A549 (cell line): ENCODE measurements at regions not wholly inside any gene's neighbourhood (a gene's known extent, or its start where the extent isn't known, plus 50 kb on each side); places are given as distances from the start of the nearest gene placed in this dataset.

Experiments
- ATAC-seq, 2 experiments: fragments of 200-7000 bp in 1 of 2; fragments of >200 bp in 1 of 2; cut with Nextera tagmentation in 1 of 2; cut with Tn5 transposase in 1 of 2; 3 replicates each; pipeline versions ENCODE4 v1.8.0 to v1.9.1; 2018 to 2020; ENCODE audit warnings: mild to moderate bottlenecking in 1 of 2, moderate library complexity in 1 of 2
- CTCF ChIA-PET: fragments of 300-600 bp; sonication (Branson Sonifier 250); formaldehyde crosslinking; extraction: SDS; loops from one replicate; lab custom pipeline; 2021; ENCODE audit warnings: antibody characterized with exemption, inconsistent platforms; lab: Yijun Ruan, JAX
- POLR2A ChIA-PET: fragments of 350-600 bp; formaldehyde crosslinking; extraction: SDS; loops from one replicate; lab custom pipeline; 2021; ENCODE audit warnings: antibody characterized with exemption, inconsistent platforms; lab: Yijun Ruan, JAX
- DNase-seq, 2 experiments: peaks; one replicate each; pipeline versions ENCODE4 v3.0.0 to v3.0.0-alpha.2; 2011 to 2016; ENCODE audit warnings: low read depth in 1 of 2, low spot score in 1 of 2
- FAIRE-seq: peaks from 2 replicates; lab custom pipeline; 2011; peaks lifted over from hg19 to GRCh38; lab: Jason Lieb, UNC
- H3K27ac ChIP-seq, 2 experiments: fragments of >200 bp; sonication (Bioruptor Twin); formaldehyde crosslinking; 3 replicates each; pipeline ENCODE4 v1.5.1; 2016 to 2017
- H3K4me1 ChIP-seq: fragments of >200 bp; sonication (Bioruptor Twin); formaldehyde crosslinking; 3 replicates; pipeline ENCODE4 v1.6.1; 2016
- H3K4me2 ChIP-seq: fragments of >200 bp; sonication (Bioruptor Twin); formaldehyde crosslinking; 3 replicates; pipeline ENCODE4 v1.6.1; 2016
- H3K4me3 ChIP-seq: fragments of >200 bp; sonication (Bioruptor Twin); formaldehyde crosslinking; 3 replicates; pipeline ENCODE4 v1.5.1; 2016
- H3K9me3 ChIP-seq: fragments of >200 bp; sonication (Bioruptor Twin); formaldehyde crosslinking; 3 replicates; pipeline ENCODE4 v1.6.1; 2016
- BCL3 ChIP-seq: fragments of >200 bp; sonication (Bioruptor Twin); formaldehyde crosslinking; IDR thresholded peaks from 3 replicates; pipeline ENCODE4 v1.6.1; 2016
- CBX2 ChIP-seq: fragments of 200-600 bp; sonication (generic); IDR thresholded peaks from 2 replicates; pipeline ENCODE4 v1.6.1; 2016; ENCODE audit warnings: low read depth, mild to moderate bottlenecking, borderline replicate concordance
- CBX8 ChIP-seq: fragments of 200-600 bp; sonication (generic); IDR thresholded peaks from 2 replicates; pipeline ENCODE4 v1.6.1; 2016
- CEBPB ChIP-seq, 2 experiments: fragments of >200 bp in 1 of 2; sonication (Bioruptor Twin) in 1 of 2; formaldehyde crosslinking in 1 of 2; IDR thresholded peaks; 2 replicates each; pipeline ENCODE4 v1.6.1; 2012 to 2016
- CHD4 ChIP-seq: fragments of 200-600 bp; sonication (generic); IDR thresholded peaks from 2 replicates; pipeline ENCODE4 v1.6.1; 2016; ENCODE audit warnings: antibody characterized with exemption, mild to moderate bottlenecking, borderline replicate concordance
- CTCF ChIP-seq: fragments of >200 bp; sonication (Bioruptor Twin); formaldehyde crosslinking; IDR thresholded peaks from 3 replicates; pipeline ENCODE4 v1.5.1; 2016
- EHMT2 ChIP-seq: fragments of 200-600 bp; sonication (generic); IDR thresholded peaks from 2 replicates; pipeline ENCODE4 v1.6.1; 2016; ENCODE audit warnings: antibody characterized with exemption, low read depth, mild to moderate bottlenecking, moderate library complexity
- ELK1 ChIP-seq: fragments of 150-350 bp; IDR thresholded peaks from 2 replicates; pipeline ENCODE4 v1.6.1; 2014; ENCODE audit warnings: low read depth, mild to moderate bottlenecking, low read length
- EP300 ChIP-seq, 2 experiments: fragments of >200 bp; sonication (Bioruptor Twin); formaldehyde crosslinking; IDR thresholded peaks; 2 replicates in 1 of 2; 3 replicates in 1 of 2; pipeline ENCODE4 v1.6.1; 2016 to 2017
- FOSB ChIP-seq: fragments of 250-450 bp; sonication (Bioruptor Pico); IDR thresholded peaks from 2 replicates; pipeline ENCODE4 v1.5.0; 2020; ENCODE audit warnings: mild to moderate bottlenecking, moderate library complexity
- GATA3 ChIP-seq: IDR thresholded peaks from 2 replicates; pipeline ENCODE4 v1.6.1; 2012; ENCODE audit warnings: borderline replicate concordance
- HES2 ChIP-seq: fragments of >200 bp; sonication (Bioruptor Twin); formaldehyde crosslinking; IDR thresholded peaks from 2 replicates; pipeline ENCODE4 v1.6.1; 2016
- HEYL ChIP-seq: fragments of 250-450 bp; sonication (Bioruptor Pico); IDR thresholded peaks from 2 replicates; pipeline ENCODE4 v1.8.0; 2021; ENCODE audit warnings: mild to moderate bottlenecking, moderate library complexity
- HMGXB4 ChIP-seq: fragments of 250-450 bp; sonication (Bioruptor Pico); IDR thresholded peaks from 2 replicates; pipeline ENCODE4 v1.5.0; 2021; ENCODE audit warnings: mild to moderate bottlenecking, moderate library complexity, borderline replicate concordance
- HOXA7 ChIP-seq: fragments of 250-450 bp; sonication (Bioruptor Pico); IDR thresholded peaks from 2 replicates; pipeline ENCODE4 v1.5.0; 2020; ENCODE audit warnings: mild to moderate bottlenecking, moderate library complexity
- HOXB5 ChIP-seq: fragments of 250-450 bp; sonication (Bioruptor Pico); IDR thresholded peaks from 2 replicates; pipeline ENCODE4 v1.5.0; 2020; ENCODE audit warnings: mild to moderate bottlenecking, moderate library complexity
- JUNB ChIP-seq: fragments of >200 bp; sonication (Bioruptor Twin); formaldehyde crosslinking; IDR thresholded peaks from 2 replicates; pipeline ENCODE4 v1.6.1; 2016
- KDM1A ChIP-seq: fragments of 200-600 bp; sonication (generic); IDR thresholded peaks from 2 replicates; pipeline ENCODE4 v1.6.1; 2016; ENCODE audit warnings: low read depth, mild to moderate bottlenecking
- KDM5A ChIP-seq: fragments of 200-600 bp; sonication (generic); IDR thresholded peaks from 2 replicates; pipeline ENCODE4 v1.6.1; 2016; ENCODE audit warnings: antibody characterized with exemption, mild to moderate bottlenecking
- MAX ChIP-seq: IDR thresholded peaks from 2 replicates; pipeline ENCODE4 v1.6.1; 2012
- MAZ ChIP-seq: fragments of 150-350 bp; IDR thresholded peaks from 2 replicates; pipeline ENCODE4 v1.6.1; 2014; ENCODE audit warnings: antibody characterized with exemption, low read depth, low read length, borderline replicate concordance
- NFE2L2 ChIP-seq: fragments of 150-350 bp; conservative IDR thresholded peaks from 2 replicates; pipeline ENCODE4 v1.6.1; 2014; ENCODE audit warnings: low read length
- NR3C1 ChIP-seq: fragments of >200 bp; sonication (Bioruptor Twin); formaldehyde crosslinking; IDR thresholded peaks from 3 replicates; pipeline ENCODE4 v1.6.1; 2017
- PHF8 ChIP-seq: fragments of 200-600 bp; sonication (generic); IDR thresholded peaks from 2 replicates; pipeline ENCODE4 v1.6.1; 2016; ENCODE audit warnings: low read depth, mild to moderate bottlenecking, antibody characterized with exemption, moderate library complexity, borderline replicate concordance
- RCOR1 ChIP-seq: fragments of 150-350 bp; IDR thresholded peaks from 2 replicates; pipeline ENCODE4 v1.6.1; 2014; ENCODE audit warnings: antibody characterized with exemption, low read length, low read depth
- RFX5 ChIP-seq: fragments of 450-650 bp; IDR thresholded peaks from 2 replicates; pipeline ENCODE4 v1.7.1; 2014; ENCODE audit warnings: antibody characterized with exemption, mild to moderate bottlenecking, moderate library complexity
- RNF2 ChIP-seq: fragments of 200-600 bp; sonication (generic); IDR thresholded peaks from 2 replicates; pipeline ENCODE4 v1.6.1; 2016; ENCODE audit warnings: low read depth, mild to moderate bottlenecking, antibody characterized with exemption, moderate library complexity, borderline replicate concordance
- SMC3 ChIP-seq: fragments of >200 bp; sonication (Bioruptor Twin); formaldehyde crosslinking; IDR thresholded peaks from 3 replicates; pipeline ENCODE4 v1.6.1; 2018; ENCODE audit warnings: inconsistent platforms
- SREBF2 ChIP-seq: fragments of 450-650 bp; IDR thresholded peaks from 2 replicates; pipeline ENCODE4 v1.6.1; 2014; ENCODE audit warnings: mild to moderate bottlenecking, moderate library complexity
- TP53 ChIP-seq: fragments of 250-450 bp; sonication (Bioruptor Pico); IDR thresholded peaks from 2 replicates; pipeline ENCODE4 v1.5.0; 2021; ENCODE audit warnings: mild to moderate bottlenecking, moderate library complexity
- ZFP36 ChIP-seq: fragments of 450-650 bp; IDR thresholded peaks from 2 replicates; pipeline ENCODE4 v1.6.1; 2014; ENCODE audit warnings: borderline replicate concordance; ENCODE audit not compliant: partially characterized antibody
- ZNF302 ChIP-seq: fragments of 250-450 bp; sonication (Bioruptor Pico); IDR thresholded peaks from 2 replicates; pipeline ENCODE4 v1.9.0; 2021; ENCODE audit warnings: inconsistent platforms, mild to moderate bottlenecking, moderate library complexity
- WGBS: methylation state at CpG from one replicate; pipeline ENCODE4 v1.1.6; 2017; ENCODE audit errors: missing lambda C conversion rate; 5-methylcytosine and 5-hydroxymethylcytosine counted together

GRCh38 chr3:144242747-144243146 lies 271.1 kb downstream of the DIPK2A start:
- CTCF ChIA-PET, result no interaction called here
- ATAC-seq (no peak), FAIRE-seq (no peak), DNase-seq (no peak)
- Histone ChIP-seq H3K4me2 (no peak overlapping the region), H3K27ac (no peak overlapping the region), H3K4me1 (no peaks in the 10 kb centered on the region), H3K9me3 (no peaks in the 10 kb centered on the region), H3K4me3 (no peak overlapping the region)
- WGBS, result 5% methylated on average over 2 of the region's 2 CpGs
- TF ChIP-seq RFX5 (no peak), CTCF (no peak), RNF2 (no peak), CEBPB (IDR thresholded peaks at IDR 0.05) (no peak), HMGXB4 (no peak), KDM5A (no peak), ZFP36 (no peak), HOXB5 (CRISPR knock-in tag) (no peak), BCL3 (no peak), HES2 (no peak), MAZ (no peak), CBX2 (no peak), CBX8 (no peak), FOSB (CRISPR knock-in tag) (no peak), PHF8 (no peak), NR3C1 (no peak), SMC3 (no peak), SREBF2 (no peak), TP53 (CRISPR knock-in tag) (no peak)
- POLR2A ChIA-PET, result no interaction called here

GRCh38 chr3:144244662-144245061 lies 273.0 kb downstream of the DIPK2A start:
- DNase-seq (peak in 1 of 2 experiments; percentile 1), FAIRE-seq (no peak), ATAC-seq (no peak)
- no peak overlapping the region for H3K4me3 ChIP-seq
- TF ChIP-seq EP300 (IDR thresholded peaks at IDR 0.05) (no peak), KDM1A (no peak), TP53 (CRISPR knock-in tag) (no peak), EHMT2 (no peak), CHD4 (no peak), MAX (no peak), GATA3 (no peak), ELK1 (no peak), CEBPB (IDR thresholded peaks at IDR 0.05) (no peak), NFE2L2 (no peak), NR3C1 (no peak), RCOR1 (no peak), PHF8 (no peak), MAZ (no peak), HEYL (CRISPR knock-in tag) (no peak), ZNF302 (no peak), JUNB (no peak), HOXA7 (CRISPR knock-in tag) (no peak), HMGXB4 (no peak)
- H3K9me3 ChIP-seq, result no peaks in the 10 kb centered on the region
- ChIA-PET CTCF (no interaction called here), POLR2A (no interaction called here)
- H3K4me2 ChIP-seq, result no peak overlapping the region
- no peak overlapping the region for H3K27ac ChIP-seq
- H3K4me1 ChIP-seq, result no peaks in the 10 kb centered on the region
- 4% methylated on average over 3 of the region's 3 CpGs for WGBS
